OCI-LY7 (cell line): ENCODE measurements at regions not wholly inside any gene's neighbourhood (a gene's known extent, or its start where the extent isn't known, plus 50 kb on each side); places are given as distances from the start of the nearest gene placed in this dataset.

Experiments
- BruUV-seq: library from RNA; stranded (reverse); fragments of 400-500 nt; replicated peaks from 2 replicates; lab custom pipeline; 2021; lab: Mats Ljungman, UMichigan
- CTCF ChIA-PET: fragments of 300-600 bp; sonication (Branson Sonifier 250); formaldehyde crosslinking; loops from one replicate; lab custom pipeline; 2022; ENCODE audit warnings: antibody characterized with exemption; ENCODE audit not compliant: unreplicated experiment; lab: Charles Lee
- POLR2A ChIA-PET: fragments of 300-600 bp; sonication (Branson Sonifier 250); formaldehyde crosslinking; loops from one replicate; lab custom pipeline; 2022; ENCODE audit warnings: antibody characterized with exemption; lab: Charles Lee
- DNase-seq: peaks from one replicate; pipeline ENCODE4 v3.0.0-alpha.2; 2015; ENCODE audit warnings: low spot score
- H2AFZ ChIP-seq: fragments of 200-600 bp; sonication (generic), shearing (Covaris generic); 2 replicates; pipeline ENCODE4 v1.6.1; 2014; ENCODE audit warnings: mild to moderate bottlenecking, antibody characterized with exemption, low read length, moderate library complexity
- H3K27ac ChIP-seq: fragments of 200-600 bp; sonication (generic); 2 replicates; pipeline ENCODE4 v1.5.1; 2014; ENCODE audit warnings: mixed run types, low read depth, mild to moderate bottlenecking, moderate library complexity, low read length, inconsistent platforms; ENCODE audit not compliant: poor library complexity, severe bottlenecking
- H3K36me3 ChIP-seq: fragments of 200-600 bp; sonication (generic); 2 replicates; pipeline ENCODE4 v1.6.1; 2014; ENCODE audit warnings: mild to moderate bottlenecking, antibody characterized with exemption, low read length, moderate library complexity, mixed read lengths; ENCODE audit not compliant: insufficient read depth
- H3K4me1 ChIP-seq: fragments of 200-600 bp; sonication (generic); 2 replicates; pipeline ENCODE4 v1.5.1; 2014; ENCODE audit warnings: mild to moderate bottlenecking, low read length; ENCODE audit not compliant: insufficient read depth, poor library complexity, severe bottlenecking
- H3K4me2 ChIP-seq: fragments of 200-600 bp; sonication (generic); 2 replicates; pipeline ENCODE4 v1.6.1; 2014; ENCODE audit warnings: mild to moderate bottlenecking, low read length
- H3K4me3 ChIP-seq: fragments of 200-600 bp; sonication (generic); 2 replicates; pipeline ENCODE4 v1.5.1; 2014; ENCODE audit warnings: mild to moderate bottlenecking, low read depth, low read length; ENCODE audit not compliant: poor library complexity, severe bottlenecking
- H3K79me2 ChIP-seq: fragments of 200-600 bp; sonication (generic); 2 replicates; pipeline ENCODE4 v1.6.1; 2016; ENCODE audit warnings: low read depth, mild to moderate bottlenecking, low read length, moderate library complexity, mixed read lengths; ENCODE audit not compliant: insufficient read depth
- H3K9me2 ChIP-seq: fragments of 200-600 bp; sonication (generic); 2 replicates; pipeline ENCODE4 v1.6.1; 2016; ENCODE audit warnings: mild to moderate bottlenecking, low read length, mixed read lengths; ENCODE audit not compliant: insufficient read depth
- H3K9me3 ChIP-seq: fragments of 200-600 bp; sonication (generic); 2 replicates; pipeline ENCODE4 v1.6.1; 2014; ENCODE audit warnings: mild to moderate bottlenecking, mixed run types, low read length, mixed read lengths
- H4K20me1 ChIP-seq: fragments of 200-600 bp; sonication (generic); 2 replicates; pipeline ENCODE4 v1.6.1; 2014; ENCODE audit warnings: mild to moderate bottlenecking, antibody characterized with exemption, low read length, moderate library complexity, mixed read lengths; ENCODE audit not compliant: insufficient read depth
- EZH2phosphoT487 ChIP-seq: fragments of 200-600 bp; sonication (generic); IDR thresholded peaks from 2 replicates; pipeline ENCODE4 v1.6.1; 2018; ENCODE audit warnings: low read depth, borderline replicate concordance, mild to moderate bottlenecking, mixed run types, antibody characterized with exemption, low read length, moderate library complexity, mixed read lengths
- intact Hi-C: fragments of 100-400 bp; cut with micrococcal nuclease; formaldehyde crosslinking; loops from one replicate; pipeline ENCODE4 v1.10.0; 2022; ENCODE audit not compliant: unreplicated experiment
- TF ChIP-seq, protein P1 (sequence below): fragments of 200-600 bp; sonication (generic); conservative IDR thresholded peaks from 2 replicates; pipeline ENCODE4 v1.5.1; 2014; ENCODE audit warnings: mild to moderate bottlenecking, antibody characterized with exemption, low read length, moderate library complexity, mixed read lengths

DNA sequence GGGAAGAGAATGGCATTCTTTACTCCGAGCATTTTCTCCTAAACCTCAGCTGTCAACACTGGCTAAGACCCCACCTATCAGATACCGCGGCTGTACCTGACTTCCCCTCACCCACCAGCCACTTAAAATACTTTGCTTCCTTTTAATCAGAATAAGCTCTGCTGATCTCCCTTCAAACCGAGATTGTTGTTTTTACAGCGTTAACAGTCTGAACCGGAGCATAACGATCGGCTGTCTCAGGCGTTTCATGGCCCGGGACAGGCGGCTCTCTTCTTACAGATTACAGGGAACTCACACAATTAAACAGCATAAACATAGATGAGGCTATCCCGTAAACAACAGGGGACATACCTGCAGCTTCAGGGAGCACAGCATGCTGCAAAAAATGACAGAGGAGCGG, 174.3 kb upstream of the RNF32 start:
- Histone ChIP-seq H2AFZ (no peak overlapping the region), H3K4me1 (no peaks in the 10 kb centered on the region), H4K20me1 (no peaks in the 10 kb centered on the region), H3K4me3 (no peak overlapping the region), H3K9me2 (no peaks in the 10 kb centered on the region), H3K79me2 (no peaks in the 10 kb centered on the region), H3K9me3 (no peaks in the 10 kb centered on the region), H3K4me2 (no peak overlapping the region), H3K36me3 (no peaks in the 10 kb centered on the region), H3K27ac (no peak overlapping the region)
- TF ChIP-seq, protein P1, sequence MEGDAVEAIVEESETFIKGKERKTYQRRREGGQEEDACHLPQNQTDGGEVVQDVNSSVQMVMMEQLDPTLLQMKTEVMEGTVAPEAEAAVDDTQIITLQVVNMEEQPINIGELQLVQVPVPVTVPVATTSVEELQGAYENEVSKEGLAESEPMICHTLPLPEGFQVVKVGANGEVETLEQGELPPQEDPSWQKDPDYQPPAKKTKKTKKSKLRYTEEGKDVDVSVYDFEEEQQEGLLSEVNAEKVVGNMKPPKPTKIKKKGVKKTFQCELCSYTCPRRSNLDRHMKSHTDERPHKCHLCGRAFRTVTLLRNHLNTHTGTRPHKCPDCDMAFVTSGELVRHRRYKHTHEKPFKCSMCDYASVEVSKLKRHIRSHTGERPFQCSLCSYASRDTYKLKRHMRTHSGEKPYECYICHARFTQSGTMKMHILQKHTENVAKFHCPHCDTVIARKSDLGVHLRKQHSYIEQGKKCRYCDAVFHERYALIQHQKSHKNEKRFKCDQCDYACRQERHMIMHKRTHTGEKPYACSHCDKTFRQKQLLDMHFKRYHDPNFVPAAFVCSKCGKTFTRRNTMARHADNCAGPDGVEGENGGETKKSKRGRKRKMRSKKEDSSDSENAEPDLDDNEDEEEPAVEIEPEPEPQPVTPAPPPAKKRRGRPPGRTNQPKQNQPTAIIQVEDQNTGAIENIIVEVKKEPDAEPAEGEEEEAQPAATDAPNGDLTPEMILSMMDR: no peak
- TF ChIP-seq EZH2phosphoT487: no peak
- intact Hi-C loops: no loop called here
- ChIA-PET POLR2A (no interaction called here), CTCF (no interaction called here)
- BruUV-seq: no TSS peak
- DNase-seq: no peak

DNA sequence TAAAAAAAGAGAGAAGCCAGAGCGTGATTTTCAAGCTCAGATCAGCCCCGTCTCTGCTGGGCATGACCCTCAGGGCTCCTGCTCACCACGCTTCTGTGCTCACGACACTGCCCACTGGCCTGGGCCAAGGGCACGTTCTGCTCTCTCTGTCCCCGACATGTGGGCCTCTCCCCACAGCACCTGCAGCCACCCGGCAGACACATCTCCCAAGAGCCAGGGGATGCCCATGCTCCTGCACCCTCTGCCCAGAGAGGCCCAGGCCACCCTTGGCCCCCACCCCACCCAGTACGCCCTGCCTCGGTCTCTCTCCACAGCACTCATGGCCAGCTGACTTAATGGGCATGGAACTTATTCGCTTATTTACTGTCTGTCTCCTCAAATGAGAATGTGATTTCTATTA, 175.4 kb upstream of the RNF32 start:
- BruUV-seq: no TSS peak
- no peak overlapping the region for H3K27ac ChIP-seq
- TF ChIP-seq, protein P1: no peak
- no peak for TF ChIP-seq EZH2phosphoT487
- H3K9me2 ChIP-seq: no peaks in the 10 kb centered on the region
- CTCF ChIA-PET: no interaction called here
- no peaks in the 10 kb centered on the region for H3K79me2 ChIP-seq
- intact Hi-C loops: no loop called here
- no peak overlapping the region for H3K4me2 ChIP-seq
- H3K4me3 ChIP-seq: no peak overlapping the region
- POLR2A ChIA-PET: no interaction called here
- H3K36me3 ChIP-seq: no peaks in the 10 kb centered on the region
- H3K4me1 ChIP-seq: no peaks in the 10 kb centered on the region
- no peaks in the 10 kb centered on the region for H3K9me3 ChIP-seq
- DNase-seq: no peak
- H2AFZ ChIP-seq: no peak overlapping the region
- no peaks in the 10 kb centered on the region for H4K20me1 ChIP-seq

DNA sequence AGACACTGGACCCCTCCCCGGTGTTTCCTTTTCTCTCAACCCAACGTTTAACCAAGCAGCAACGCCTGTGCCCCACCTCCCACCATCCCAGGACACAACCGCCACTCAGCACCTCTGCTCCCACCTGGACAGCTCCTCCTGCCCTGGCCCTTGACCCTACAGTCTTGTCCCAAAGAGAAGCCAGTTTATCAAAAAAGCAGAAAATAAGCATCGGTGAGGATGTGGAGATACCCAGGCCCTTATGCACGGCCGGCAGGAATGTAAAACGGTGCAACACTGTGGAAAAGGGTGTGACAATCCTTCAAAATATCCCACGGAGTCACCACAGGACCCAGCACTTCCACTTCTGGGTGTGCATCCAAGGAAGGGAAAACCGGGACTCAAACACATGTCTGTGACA, 176.2 kb upstream of the RNF32 start:
- ChIA-PET POLR2A (no interaction called here), CTCF (no interaction called here)
- DNase-seq: no peak
- Histone ChIP-seq H3K4me2 (no peak overlapping the region), H4K20me1 (no peaks in the 10 kb centered on the region), H3K79me2 (no peaks in the 10 kb centered on the region), H2AFZ (no peak overlapping the region), H3K4me1 (no peaks in the 10 kb centered on the region), H3K9me2 (no peaks in the 10 kb centered on the region), H3K4me3 (no peak overlapping the region), H3K36me3 (no peaks in the 10 kb centered on the region), H3K9me3 (no peaks in the 10 kb centered on the region), H3K27ac (no peak overlapping the region)
- TF ChIP-seq EZH2phosphoT487: no peak
- TF ChIP-seq, protein P1: no peak
- intact Hi-C loops: no loop called here
- BruUV-seq: no TSS peak
